ENCODE measurements at regions not wholly inside any gene's neighbourhood (a gene's known extent, or its start where the extent isn't known, plus 50 kb on each side); places are given as distances from the start of the nearest gene placed in this dataset.

DNA sequence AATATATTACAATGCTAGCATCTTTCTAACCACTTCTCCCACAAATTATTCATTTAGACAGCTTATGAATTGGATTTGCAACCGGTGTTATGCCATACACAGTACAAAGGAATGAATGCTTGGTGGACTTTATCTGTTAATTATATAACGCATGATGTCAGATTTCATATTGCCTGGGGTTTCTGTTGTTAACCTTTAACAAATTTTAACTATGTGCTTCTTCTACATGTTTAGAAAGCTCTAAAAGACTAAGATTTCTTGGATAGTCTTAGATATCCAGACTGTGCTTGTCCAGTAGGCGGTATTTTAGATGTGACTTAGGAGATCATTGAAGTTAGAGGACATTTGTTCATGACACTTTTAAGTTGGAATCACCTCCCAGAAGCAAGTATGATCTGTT is 976.3 kb downstream of the TMEM182 start:
- no peak for TF ChIP-seq CTCF (IDR thresholded peaks at IDR 0.05 in 8 of 11, conservative IDR thresholded peaks at IDR 0.05 in 3 of 11)
- no peak for TF ChIP-seq POLR2AphosphoS5 (IDR thresholded peaks at IDR 0.05)
- TF ChIP-seq POLR2A (IDR thresholded peaks at IDR 0.05): no peak

Measured in spleen (tissue), 7 donors.